DLD1 (cell line): ENCODE measurements at regions not wholly inside any gene's neighbourhood (a gene's known extent, or its start where the extent isn't known, plus 50 kb on each side); places are given as distances from the start of the nearest gene placed in this dataset.

Experiments
- in situ Hi-C: cut with HindIII; loops from 2 replicates; pipeline ENCODE4 v1.10.0; 2017; ENCODE audit warnings: low sequenced_read_pairs

GRCh38 chr9:129368444-129368978 is 190.4 kb upstream of the IER5L start:
- in situ Hi-C loops: no loop called here

GRCh38 chr9:129367287-129367686 is 189.2 kb upstream of the IER5L start:
- in situ Hi-C loops: no loop called here

- in situ Hi-C loops: no loop called here
These were observed 187.1 kb upstream of the IER5L start for GRCh38 chr9:129365196-129365595.

GRCh38 chr9:129363216-129363873 is 185.3 kb upstream of the IER5L start:
- in situ Hi-C loops: no loop called here

GRCh38 chr9:129362287-129363000 is 184.4 kb upstream of the IER5L start:
- in situ Hi-C loops: no loop called here

GRCh38 chr9:129361196-129361595 is 183.1 kb upstream of the IER5L start:
- in situ Hi-C loops: no loop called here

GRCh38 chr9:129359916-129360536 is 182.0 kb upstream of the IER5L start:
- in situ Hi-C loops: no loop called here

- in situ Hi-C loops: no loop called here
These were observed 181.2 kb upstream of the IER5L start for GRCh38 chr9:129359162-129359811.

GRCh38 chr9:129358621-129359154 is 180.6 kb upstream of the IER5L start:
- in situ Hi-C loops: no loop called here

GRCh38 chr9:129357773-129358245 is 179.7 kb upstream of the IER5L start:
- in situ Hi-C loops: no loop called here

GRCh38 chr9:129356871-129357772 is 179.1 kb upstream of the IER5L start:
- in situ Hi-C loops: no loop called here

GRCh38 chr9:129355631-129356030 is 177.6 kb upstream of the IER5L start:
- in situ Hi-C loops: no loop called here

- in situ Hi-C loops: no loop called here
These were observed 176.4 kb upstream of the IER5L start for GRCh38 chr9:129354498-129354897.

- in situ Hi-C loops: no loop called here
These were observed 175.8 kb upstream of the IER5L start for GRCh38 chr9:129353697-129354336.

GRCh38 chr9:129352146-129352865 is 174.2 kb upstream of the IER5L start:
- in situ Hi-C loops: no loop called here

GRCh38 chr9:129351642-129352145 is 173.6 kb upstream of the IER5L start:
- in situ Hi-C loops: no loop called here

- in situ Hi-C loops: no loop called here
These were observed 173.1 kb upstream of the IER5L start for GRCh38 chr9:129351058-129351641.
